ENCODE measurements at regions not wholly inside any gene's neighbourhood (a gene's known extent, or its start where the extent isn't known, plus 50 kb on each side); places are given as distances from the start of the nearest gene placed in this dataset.

DNA sequence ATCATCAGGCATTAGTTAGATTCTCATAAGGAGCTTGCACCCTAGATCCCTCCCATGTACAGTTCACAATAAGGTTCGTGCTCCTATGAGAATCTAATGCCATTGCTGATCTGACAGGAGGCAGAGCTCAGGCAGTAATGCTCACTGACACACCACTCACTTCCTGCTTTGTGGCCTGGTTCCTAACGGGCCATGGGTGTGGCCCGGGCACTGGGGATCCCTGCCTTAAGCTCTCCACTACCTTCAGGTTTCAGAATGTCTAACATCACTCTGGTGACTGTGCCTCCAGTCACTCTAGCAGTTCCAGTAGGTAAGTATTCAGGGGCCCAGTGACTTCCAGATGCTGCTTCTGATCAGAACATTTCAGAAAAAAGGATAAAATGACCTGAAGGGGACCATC lies 152.4 kb downstream of the LRRC70 start:
- H3K9me3 ChIP-seq (replicated peaks in 1 of 2; ENCODE audit: control insufficient read depth in 1 of 2, insufficient read depth in 1 of 2, low read length in 2 of 2): no peaks in the 10 kb centered on the region
- DNase-seq: peak; percentile 34 to 58 (median 52)
- Mint-ChIP-seq H3K9me3 (peaks cover 0 to 8% (median 0%) of the 10 kb centered on the region in 7 donors), H3K36me3 (peaks cover 0 to 3% of the 10 kb centered on the region in 2 donors), H3K27ac (peak overlapping the region in 4 of 7 donors; percentile 9 to 84 (median 38)), H3K4me3 (no peak overlapping the region), H3K27me3 (ENCODE audit: low read depth in 3 of 3) (peaks cover 0 to 1% (median 0%) of the 10 kb centered on the region in 3 donors), H3K4me1 (peaks cover 43% of the 10 kb centered on the region)
- no peaks in the 10 kb centered on the region for H3K36me3 ChIP-seq (replicated peaks in 1 of 2; ENCODE audit: control insufficient read depth in 1 of 2, insufficient read depth in 2 of 2, low read length in 2 of 2)
- no peaks in the 10 kb centered on the region for H4K20me1 ChIP-seq (ENCODE audit: insufficient read depth, low read length)
- no peak overlapping the region for H3K9ac ChIP-seq (ENCODE audit: insufficient read depth, low read length, poor library complexity, severe bottlenecking)
- TF ChIP-seq, protein P1, sequence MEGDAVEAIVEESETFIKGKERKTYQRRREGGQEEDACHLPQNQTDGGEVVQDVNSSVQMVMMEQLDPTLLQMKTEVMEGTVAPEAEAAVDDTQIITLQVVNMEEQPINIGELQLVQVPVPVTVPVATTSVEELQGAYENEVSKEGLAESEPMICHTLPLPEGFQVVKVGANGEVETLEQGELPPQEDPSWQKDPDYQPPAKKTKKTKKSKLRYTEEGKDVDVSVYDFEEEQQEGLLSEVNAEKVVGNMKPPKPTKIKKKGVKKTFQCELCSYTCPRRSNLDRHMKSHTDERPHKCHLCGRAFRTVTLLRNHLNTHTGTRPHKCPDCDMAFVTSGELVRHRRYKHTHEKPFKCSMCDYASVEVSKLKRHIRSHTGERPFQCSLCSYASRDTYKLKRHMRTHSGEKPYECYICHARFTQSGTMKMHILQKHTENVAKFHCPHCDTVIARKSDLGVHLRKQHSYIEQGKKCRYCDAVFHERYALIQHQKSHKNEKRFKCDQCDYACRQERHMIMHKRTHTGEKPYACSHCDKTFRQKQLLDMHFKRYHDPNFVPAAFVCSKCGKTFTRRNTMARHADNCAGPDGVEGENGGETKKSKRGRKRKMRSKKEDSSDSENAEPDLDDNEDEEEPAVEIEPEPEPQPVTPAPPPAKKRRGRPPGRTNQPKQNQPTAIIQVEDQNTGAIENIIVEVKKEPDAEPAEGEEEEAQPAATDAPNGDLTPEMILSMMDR (IDR thresholded peaks at IDR 0.05): no peak
- H3K4me3 ChIP-seq (replicated peaks in 1 of 3; ENCODE audit: low read depth in 2 of 3, low read length in 3 of 3): no peak overlapping the region
- H3K79me2 ChIP-seq (ENCODE audit: insufficient read depth, low read length): no peaks in the 10 kb centered on the region
- H2AFZ ChIP-seq (ENCODE audit: insufficient read depth, low read depth, low read length, poor library complexity, severe bottlenecking): peak overlapping the region; percentile 40
- intact Hi-C loops (cut with micrococcal nuclease): no loop called here
- peaks cover 33 to 36% of the 10 kb centered on the region in 2 donors for H3K4me1 ChIP-seq (ENCODE audit: control insufficient read depth in 1 of 2, insufficient read depth in 2 of 2, low read length in 2 of 2)
- H3K27me3 ChIP-seq (ENCODE audit: control insufficient read depth in 2 of 2, insufficient read depth in 2 of 2, low read length in 2 of 2): no peaks in the 10 kb centered on the region
- peak overlapping the region; percentile 4 for H3K4me2 ChIP-seq (replicated peaks; ENCODE audit: extremely low read depth, low read length, poor library complexity, severe bottlenecking)
- 11% methylated on average over 3 of the region's 3 CpGs for WGBS (ENCODE audit: insufficient coverage)
- peak overlapping the region in 1 of 2 donors; percentile 56 for H3K27ac ChIP-seq (ENCODE audit: low read depth in 1 of 2, low read length in 2 of 2)

DNA sequence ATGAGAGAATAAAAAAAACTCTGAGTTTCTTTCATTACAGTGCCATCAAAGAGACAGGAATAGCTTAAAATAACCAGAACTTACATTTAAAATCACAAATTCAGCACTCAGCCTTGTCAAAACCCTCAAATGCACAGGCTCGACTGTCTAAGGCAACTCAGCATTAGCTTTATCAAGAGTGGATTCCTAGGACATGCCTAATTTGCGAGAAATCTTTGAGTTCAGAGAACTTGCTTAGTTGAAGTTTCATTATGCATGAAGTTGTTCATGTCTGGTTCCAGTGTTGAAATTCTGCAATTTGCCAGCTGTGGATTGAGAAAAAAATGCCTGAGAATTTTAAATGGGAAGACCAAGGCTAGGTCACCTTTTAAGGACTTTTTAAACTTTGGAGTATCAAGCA lies 151.1 kb downstream of the LRRC70 start:
- H3K4me3 Mint-ChIP-seq: no peak overlapping the region
- intact Hi-C loops (cut with micrococcal nuclease): no loop called here
- WGBS (ENCODE audit: insufficient coverage): 100% methylated on average over 1 of the region's 2 CpGs

More for the DNA sequence above, 151.1 kb downstream of the LRRC70 start:
- Histone ChIP-seq H3K27ac (ENCODE audit: low read depth in 1 of 2, low read length in 2 of 2) (no peak overlapping the region), H3K79me2 (ENCODE audit: insufficient read depth, low read length) (no peaks in the 10 kb centered on the region), H3K4me2 (replicated peaks; ENCODE audit: extremely low read depth, low read length, poor library complexity, severe bottlenecking) (no peak overlapping the region), H2AFZ (ENCODE audit: insufficient read depth, low read depth, low read length, poor library complexity, severe bottlenecking) (peak overlapping the region; percentile 5), H4K20me1 (ENCODE audit: insufficient read depth, low read length) (no peaks in the 10 kb centered on the region), H3K9ac (ENCODE audit: insufficient read depth, low read length, poor library complexity, severe bottlenecking) (no peak overlapping the region), H3K9me3 (replicated peaks in 1 of 2; ENCODE audit: control insufficient read depth in 1 of 2, insufficient read depth in 1 of 2, low read length in 2 of 2) (no peaks in the 10 kb centered on the region), H3K27me3 (ENCODE audit: control insufficient read depth in 2 of 2, insufficient read depth in 2 of 2, low read length in 2 of 2) (no peaks in the 10 kb centered on the region), H3K4me1 (ENCODE audit: control insufficient read depth in 1 of 2, insufficient read depth in 2 of 2, low read length in 2 of 2) (peaks cover 33 to 36% of the 10 kb centered on the region in 2 donors), H3K36me3 (replicated peaks in 1 of 2; ENCODE audit: control insufficient read depth in 1 of 2, insufficient read depth in 2 of 2, low read length in 2 of 2) (no peaks in the 10 kb centered on the region), H3K4me3 (replicated peaks in 1 of 3; ENCODE audit: low read depth in 2 of 3, low read length in 3 of 3) (no peak overlapping the region)
- Mint-ChIP-seq H3K4me1 (peaks cover 43% of the 10 kb centered on the region), H3K27me3 (ENCODE audit: low read depth in 3 of 3) (no peaks in the 10 kb centered on the region), H3K9me3 (peaks cover 0 to 3% (median 0%) of the 10 kb centered on the region in 7 donors), H3K27ac (no peak overlapping the region), H3K36me3 (peaks cover 0 to 3% of the 10 kb centered on the region in 2 donors)
- DNase-seq: no peak
- TF ChIP-seq, protein P1 (IDR thresholded peaks at IDR 0.05): no peak

Measured in CD14-positive monocyte (primary cell).